LNCAP (cell line): ENCODE measurements at regions not wholly inside any gene's neighbourhood (a gene's known extent, or its start where the extent isn't known, plus 50 kb on each side); places are given as distances from the start of the nearest gene placed in this dataset.

Experiments
- TF ChIP-seq, protein P1 (sequence below): fragments of 450-650 bp; IDR thresholded peaks from 2 replicates; pipeline ENCODE4 v1.5.1; 2017; ENCODE audit warnings: mild to moderate bottlenecking

DNA sequence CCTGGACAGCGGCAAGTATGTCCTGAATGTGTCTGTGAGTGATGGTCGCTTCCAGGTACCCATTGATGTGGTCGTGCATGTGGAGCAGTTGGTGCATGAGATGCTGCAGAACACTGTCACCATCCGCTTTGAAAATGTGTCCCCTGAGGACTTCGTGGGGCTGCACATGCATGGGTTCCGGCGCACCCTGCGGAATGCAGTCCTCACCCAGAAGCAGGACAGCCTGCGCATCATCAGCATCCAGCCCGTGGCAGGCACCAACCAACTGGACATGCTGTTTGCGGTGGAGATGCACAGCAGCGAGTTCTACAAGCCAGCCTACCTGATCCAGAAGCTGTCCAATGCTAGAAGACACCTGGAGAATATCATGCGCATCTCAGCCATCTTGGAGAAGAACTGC is 125.3 kb upstream of the MTNR1B start:
- TF ChIP-seq, protein P1, sequence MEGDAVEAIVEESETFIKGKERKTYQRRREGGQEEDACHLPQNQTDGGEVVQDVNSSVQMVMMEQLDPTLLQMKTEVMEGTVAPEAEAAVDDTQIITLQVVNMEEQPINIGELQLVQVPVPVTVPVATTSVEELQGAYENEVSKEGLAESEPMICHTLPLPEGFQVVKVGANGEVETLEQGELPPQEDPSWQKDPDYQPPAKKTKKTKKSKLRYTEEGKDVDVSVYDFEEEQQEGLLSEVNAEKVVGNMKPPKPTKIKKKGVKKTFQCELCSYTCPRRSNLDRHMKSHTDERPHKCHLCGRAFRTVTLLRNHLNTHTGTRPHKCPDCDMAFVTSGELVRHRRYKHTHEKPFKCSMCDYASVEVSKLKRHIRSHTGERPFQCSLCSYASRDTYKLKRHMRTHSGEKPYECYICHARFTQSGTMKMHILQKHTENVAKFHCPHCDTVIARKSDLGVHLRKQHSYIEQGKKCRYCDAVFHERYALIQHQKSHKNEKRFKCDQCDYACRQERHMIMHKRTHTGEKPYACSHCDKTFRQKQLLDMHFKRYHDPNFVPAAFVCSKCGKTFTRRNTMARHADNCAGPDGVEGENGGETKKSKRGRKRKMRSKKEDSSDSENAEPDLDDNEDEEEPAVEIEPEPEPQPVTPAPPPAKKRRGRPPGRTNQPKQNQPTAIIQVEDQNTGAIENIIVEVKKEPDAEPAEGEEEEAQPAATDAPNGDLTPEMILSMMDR: no peak

- TF ChIP-seq, protein P1: no peak
Measured at GRCh38 chr11:92845390-92845789, 124.1 kb upstream of the MTNR1B start.

DNA sequence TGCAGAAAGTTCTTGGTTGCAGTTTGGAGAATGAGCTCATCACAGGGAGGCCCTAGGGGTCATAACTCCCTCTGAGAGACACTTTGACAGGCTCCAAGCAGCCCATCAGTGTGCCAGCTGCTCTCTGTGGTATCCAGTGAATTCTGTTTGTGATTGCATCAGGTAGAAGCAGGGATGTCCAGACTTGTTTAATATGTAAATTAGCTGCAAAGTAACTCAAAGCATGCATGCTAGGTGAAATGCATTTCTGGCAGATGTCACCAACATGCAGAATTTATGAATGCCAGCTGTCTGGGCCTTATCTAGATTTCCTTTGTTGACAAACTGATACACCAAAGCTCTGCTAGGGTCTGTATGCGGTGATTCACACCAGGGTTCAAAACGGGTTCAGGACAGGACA is 123.6 kb upstream of the MTNR1B start:
- TF ChIP-seq, protein P1: no peak

DNA sequence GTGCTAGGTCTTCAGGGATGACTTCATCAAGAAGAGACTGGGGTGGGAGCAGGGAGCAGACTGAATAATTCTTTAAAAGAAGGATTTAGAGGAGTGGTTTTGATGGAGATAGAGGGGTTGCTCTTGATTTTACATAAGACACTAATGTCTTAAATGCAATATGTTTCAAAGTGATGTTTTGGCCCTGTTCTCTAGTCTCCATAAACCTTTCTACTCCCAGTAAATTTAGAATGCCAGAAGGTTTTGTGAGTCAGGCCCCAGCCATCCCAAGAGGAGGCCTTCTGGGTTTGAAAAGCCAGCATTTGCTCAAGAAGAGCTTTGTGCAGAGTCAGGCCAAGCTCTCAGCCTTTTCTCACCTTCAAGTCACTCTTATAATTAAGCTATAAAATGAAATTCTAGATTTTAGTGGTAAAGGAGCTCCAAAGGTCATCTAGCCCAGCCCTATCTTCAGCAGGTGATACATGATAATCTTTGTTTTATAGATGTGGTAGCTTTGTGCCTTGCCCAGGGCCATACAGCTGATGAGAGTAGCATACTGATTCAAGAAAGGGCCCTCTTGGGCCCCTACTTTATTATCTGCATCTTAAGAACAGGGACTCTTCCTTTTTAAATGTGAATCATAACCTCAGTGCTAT is 122.8 kb upstream of the MTNR1B start:
- TF ChIP-seq, protein P1: no peak

- TF ChIP-seq, protein P1: no peak
Measured at GRCh38 chr11:92848578-92848977, 120.9 kb upstream of the MTNR1B start.

- TF ChIP-seq, protein P1: no peak
Measured at GRCh38 chr11:92850296-92850826, 119.1 kb upstream of the MTNR1B start.

DNA sequence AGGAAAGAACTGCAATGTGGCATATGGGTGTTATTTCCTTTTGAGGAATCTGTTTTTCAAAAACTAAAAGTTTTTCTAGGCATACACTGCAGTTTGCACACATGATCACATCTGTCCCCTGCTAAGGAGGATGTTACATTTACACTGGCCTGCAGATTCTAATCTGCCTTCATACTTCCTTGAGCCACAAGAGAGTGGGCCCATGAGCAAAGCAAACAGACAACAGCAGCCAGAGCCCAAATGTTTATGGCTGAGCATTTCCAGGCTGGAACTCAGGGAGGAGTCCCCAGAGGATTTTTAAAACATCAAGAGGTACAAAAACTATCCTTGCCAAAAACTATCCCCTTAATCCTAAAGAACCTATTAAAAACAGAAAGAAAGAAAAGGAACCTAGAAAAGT is 117.2 kb upstream of the MTNR1B start:
- TF ChIP-seq, protein P1: no peak

DNA sequence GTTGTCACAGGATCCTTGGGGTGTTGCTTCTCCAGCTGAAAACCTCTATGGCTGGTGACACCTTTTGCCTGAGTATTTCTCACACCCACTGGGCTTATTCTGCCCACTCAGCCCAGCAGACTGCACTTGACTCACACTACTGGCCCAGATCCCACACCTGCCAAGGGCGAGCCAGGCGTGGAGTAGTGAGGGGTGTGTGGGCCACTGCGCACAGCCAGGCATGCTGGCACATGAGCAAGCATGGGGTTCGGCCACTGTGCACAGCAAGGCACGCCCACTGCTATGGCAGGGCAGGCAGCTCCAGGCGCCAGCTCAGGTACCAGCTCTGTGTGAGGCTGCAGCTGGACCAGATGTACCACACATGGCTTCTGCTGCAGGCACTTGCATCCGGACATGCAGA is 116.5 kb upstream of the MTNR1B start:
- TF ChIP-seq, protein P1: no peak
